Skin of body (tissue), 1 donor: ENCODE measurements at regions not wholly inside any gene's neighbourhood (a gene's known extent, or its start where the extent isn't known, plus 50 kb on each side); places are given as distances from the start of the nearest gene placed in this dataset.

Source experiments
- DNase-seq: peaks from one replicate; lab custom pipeline; 2025; lab: John Stamatoyannopoulos, UW

GRCh38 chr7:46343802-46344201 lies 422.7 kb upstream of the IGFBP3 start:
- DNase-seq = no peak

GRCh38 chr7:46322937-46323336 lies 401.9 kb upstream of the IGFBP3 start:
- no peak for DNase-seq

- DNase-seq = peak; percentile 51
These were observed 400.6 kb upstream of the IGFBP3 start for GRCh38 chr7:46321556-46322205.

GRCh38 chr7:46320956-46321355 lies 399.9 kb upstream of the IGFBP3 start:
- DNase-seq = peak; percentile 26

- no peak for DNase-seq
These were observed 398.8 kb upstream of the IGFBP3 start for GRCh38 chr7:46319841-46320240.

- DNase-seq = no peak
These were observed 397.2 kb upstream of the IGFBP3 start for GRCh38 chr7:46318276-46318675.

- DNase-seq = no peak
These were observed 396.2 kb upstream of the IGFBP3 start for GRCh38 chr7:46317256-46317655.

GRCh38 chr7:46315891-46316290 lies 394.8 kb upstream of the IGFBP3 start:
- DNase-seq = no peak

GRCh38 chr7:46301677-46302076 lies 380.6 kb upstream of the IGFBP3 start:
- DNase-seq = no peak

- no peak for DNase-seq
These were observed 376.4 kb upstream of the IGFBP3 start for GRCh38 chr7:46297515-46297914.

GRCh38 chr7:46296526-46296925 lies 375.5 kb upstream of the IGFBP3 start:
- no peak for DNase-seq

- no peak for DNase-seq
These were observed 373.3 kb upstream of the IGFBP3 start for GRCh38 chr7:46294381-46294780.

GRCh38 chr7:46292741-46293140 lies 371.7 kb upstream of the IGFBP3 start:
- no peak for DNase-seq

- peak; percentile 77 for DNase-seq
These were observed 370.6 kb upstream of the IGFBP3 start for GRCh38 chr7:46291601-46292150.

GRCh38 chr7:46291050-46291438 lies 370.0 kb upstream of the IGFBP3 start:
- no peak for DNase-seq

- no peak for DNase-seq
These were observed 369.4 kb upstream of the IGFBP3 start for GRCh38 chr7:46290374-46291049.

GRCh38 chr7:46288861-46289260 lies 367.8 kb upstream of the IGFBP3 start:
- DNase-seq = no peak

- DNase-seq = no peak
These were observed 366.9 kb upstream of the IGFBP3 start for GRCh38 chr7:46288010-46288409.

- DNase-seq = no peak
These were observed 365.9 kb upstream of the IGFBP3 start for GRCh38 chr7:46286957-46287356.

- DNase-seq = no peak
These were observed 365.3 kb upstream of the IGFBP3 start for GRCh38 chr7:46286356-46286755.

- no peak for DNase-seq
These were observed 364.8 kb upstream of the IGFBP3 start for GRCh38 chr7:46285878-46286277.

- no peak for DNase-seq
These were observed 362.8 kb upstream of the IGFBP3 start for GRCh38 chr7:46283852-46284251.

GRCh38 chr7:46282155-46282554 lies 361.1 kb upstream of the IGFBP3 start:
- DNase-seq = no peak
